Calu3 (cell line): ENCODE measurements at regions not wholly inside any gene's neighbourhood (a gene's known extent, or its start where the extent isn't known, plus 50 kb on each side); places are given as distances from the start of the nearest gene placed in this dataset.
"Not testable (repeated sequence)": the region's sequence is repeated elsewhere in the genome, so short reads cannot be mapped to it uniquely, and the experiment has no call there.

ENCODE experiments used
- BruUV-seq: library from RNA; stranded (reverse); fragments of 400-500 nt; replicated peaks from 2 replicates; lab custom pipeline; 2021; lab: Mats Ljungman, UMichigan
- CTCF ChIA-PET: fragments of 300-600 bp; sonication (Branson Sonifier 250); formaldehyde crosslinking; loops from one replicate; lab custom pipeline; 2022; ENCODE audit warnings: antibody characterized with exemption; lab: Charles Lee
- DNase-seq: peaks from one replicate; pipeline ENCODE4 v3.0.0; 2022
- H3K27ac Mint-ChIP-seq: one replicate; pipeline ENCODE4 v1.8.0; 2022; ENCODE audit warnings: mixed read lengths; ENCODE audit not compliant: unreplicated experiment
- H3K27me3 Mint-ChIP-seq: one replicate; pipeline ENCODE4 v1.8.0; 2022; ENCODE audit warnings: mixed read lengths; ENCODE audit not compliant: unreplicated experiment
- H3K36me3 Mint-ChIP-seq: one replicate; pipeline ENCODE4 v1.8.0; 2022; ENCODE audit warnings: mild to moderate bottlenecking, moderate library complexity, mixed read lengths; ENCODE audit not compliant: insufficient read depth, unreplicated experiment
- H3K4me1 Mint-ChIP-seq: one replicate; pipeline ENCODE4 v1.8.0; 2022; ENCODE audit warnings: mild to moderate bottlenecking, low read depth, mixed read lengths; ENCODE audit not compliant: unreplicated experiment
- H3K4me3 Mint-ChIP-seq: one replicate; pipeline ENCODE4 v1.8.0; 2022; ENCODE audit warnings: mild to moderate bottlenecking, low read depth, moderate library complexity, mixed read lengths; ENCODE audit not compliant: unreplicated experiment
- H3K9me3 Mint-ChIP-seq: one replicate; pipeline ENCODE4 v1.8.0; 2022; ENCODE audit warnings: low read depth, mixed read lengths; ENCODE audit not compliant: unreplicated experiment
- CTCF ChIP-seq: fragments of 200-600 bp; IDR thresholded peaks from one replicate; pipeline ENCODE4 v1.8.0; 2022; ENCODE audit warnings: antibody characterized with exemption; ENCODE audit not compliant: unreplicated experiment
- intact Hi-C: fragments of 100-400 bp; cut with micrococcal nuclease; formaldehyde crosslinking; loops from one replicate; pipeline ENCODE4 v1.10.0; 2022; ENCODE audit not compliant: unreplicated experiment

- H3K9me3 Mint-ChIP-seq: no peaks in the 10 kb centered on the region
- intact Hi-C loops: no loop called here
- H3K4me3 Mint-ChIP-seq: no peak overlapping the region
- no TSS peak for BruUV-seq
- H3K36me3 Mint-ChIP-seq: no peaks in the 10 kb centered on the region
- CTCF ChIA-PET: no interaction called here
- no peaks in the 10 kb centered on the region for H3K4me1 Mint-ChIP-seq
- TF ChIP-seq CTCF: no peak
- peaks cover 11% of the 10 kb centered on the region for H3K27me3 Mint-ChIP-seq
- H3K27ac Mint-ChIP-seq: no peak overlapping the region
- DNase-seq: no peak
Observed at GRCh38 chr18:38644875-38645641, 1079.5 kb upstream of the CELF4 start.

- no TSS peak for BruUV-seq
- H3K4me3 Mint-ChIP-seq: no peak overlapping the region
- CTCF ChIA-PET: no interaction called here
Observed at GRCh38 chr18:38642711-38643110, 1077.1 kb upstream of the CELF4 start.

GRCh38 chr18:38639700-38640099 is 1074.1 kb upstream of the CELF4 start:
- H3K9me3 Mint-ChIP-seq, BruUV-seq: not testable (repeated sequence)

More at GRCh38 chr18:38642711-38643110, 1077.1 kb upstream of the CELF4 start:
- TF ChIP-seq CTCF: no peak
- DNase-seq: no peak
- intact Hi-C loops: no loop called here
- Mint-ChIP-seq H3K4me1 (no peaks in the 10 kb centered on the region), H3K27me3 (peaks cover 17% of the 10 kb centered on the region), H3K27ac (no peak overlapping the region), H3K36me3 (no peaks in the 10 kb centered on the region), H3K9me3 (peaks cover 7% of the 10 kb centered on the region)

GRCh38 chr18:38635709-38636430 is 1070.3 kb upstream of the CELF4 start:
- no peaks in the 10 kb centered on the region for H3K4me1 Mint-ChIP-seq
- DNase-seq: no peak
- no TSS peak for BruUV-seq

More at GRCh38 chr18:38639700-38640099, 1074.1 kb upstream of the CELF4 start:
- peaks cover 17% of the 10 kb centered on the region for H3K27me3 Mint-ChIP-seq
- H3K4me3 Mint-ChIP-seq, H3K27ac Mint-ChIP-seq, DNase-seq, H3K4me1 Mint-ChIP-seq, CTCF ChIA-PET, H3K36me3 Mint-ChIP-seq, intact Hi-C loops: not testable (repeated sequence)

More at GRCh38 chr18:38635709-38636430, 1070.3 kb upstream of the CELF4 start:
- CTCF ChIA-PET: no interaction called here
- Mint-ChIP-seq H3K27ac (no peak overlapping the region), H3K36me3 (no peaks in the 10 kb centered on the region), H3K4me3 (no peak overlapping the region), H3K27me3 (peaks cover 25% of the 10 kb centered on the region), H3K9me3 (peaks cover 7% of the 10 kb centered on the region)
- no peak for TF ChIP-seq CTCF
- intact Hi-C loops: no loop called here
